NCI-H526 (cell line): ENCODE measurements at regions not wholly inside any gene's neighbourhood (a gene's known extent, or its start where the extent isn't known, plus 50 kb on each side); places are given as distances from the start of the nearest gene placed in this dataset.

Experiments used
- DNase-seq, 2 experiments: peaks; one replicate each; lab custom pipeline; 2025; lab: John Stamatoyannopoulos, UW

DNA sequence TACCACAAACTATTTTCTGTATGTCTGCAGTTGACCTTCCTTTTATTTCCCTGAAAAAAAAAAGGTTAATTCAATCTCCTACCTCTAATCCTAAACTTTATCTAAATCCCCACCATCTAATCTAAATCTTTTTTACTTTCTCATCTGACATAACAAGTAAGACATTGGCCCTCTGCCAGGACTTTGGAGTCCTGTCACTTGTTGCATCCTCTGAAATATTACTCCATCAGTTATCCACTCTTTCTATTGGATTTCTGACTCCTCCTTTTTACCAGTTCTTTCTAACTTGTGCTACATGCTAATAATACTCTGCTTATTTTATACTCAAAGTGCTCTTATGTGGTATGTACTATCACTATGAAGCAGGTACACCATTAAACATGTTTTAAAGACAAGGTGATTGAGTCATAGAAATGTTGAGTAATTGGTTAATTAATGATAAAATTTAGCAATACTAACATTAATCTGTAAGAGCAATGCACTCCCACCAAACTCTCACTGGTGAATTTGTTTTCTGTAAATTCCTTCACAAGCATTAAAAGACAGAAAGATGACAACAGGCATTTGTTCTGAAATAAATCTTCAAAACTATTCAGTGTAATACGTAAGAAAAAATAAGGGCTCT lies 914.2 kb upstream of the RAG2 start:
- DNase-seq, result no peak

DNA sequence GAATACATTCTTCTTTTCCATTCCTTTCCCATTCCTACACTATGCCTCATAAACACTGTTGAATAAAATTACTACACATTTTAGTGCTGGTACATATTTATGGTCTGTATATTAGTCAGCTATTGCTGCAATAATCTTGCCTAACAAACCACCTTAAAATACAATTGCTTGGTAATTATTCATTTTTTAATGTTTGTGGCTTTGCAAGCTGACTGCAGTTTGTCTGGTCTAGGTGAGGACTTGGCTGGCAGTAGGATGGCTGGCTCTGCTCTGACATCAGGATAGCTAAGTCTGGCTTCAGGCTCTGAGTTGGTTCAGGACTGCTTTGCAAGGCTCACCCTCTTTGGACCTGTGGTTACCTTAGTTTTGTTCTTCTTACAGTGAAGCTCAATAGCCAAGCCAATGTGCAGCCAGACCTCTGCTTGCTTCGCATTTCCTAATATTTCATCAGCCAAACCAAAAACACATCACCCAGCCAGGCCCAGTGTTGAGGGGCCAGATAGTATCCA lies 913.4 kb upstream of the RAG2 start:
- no peak for DNase-seq

DNA sequence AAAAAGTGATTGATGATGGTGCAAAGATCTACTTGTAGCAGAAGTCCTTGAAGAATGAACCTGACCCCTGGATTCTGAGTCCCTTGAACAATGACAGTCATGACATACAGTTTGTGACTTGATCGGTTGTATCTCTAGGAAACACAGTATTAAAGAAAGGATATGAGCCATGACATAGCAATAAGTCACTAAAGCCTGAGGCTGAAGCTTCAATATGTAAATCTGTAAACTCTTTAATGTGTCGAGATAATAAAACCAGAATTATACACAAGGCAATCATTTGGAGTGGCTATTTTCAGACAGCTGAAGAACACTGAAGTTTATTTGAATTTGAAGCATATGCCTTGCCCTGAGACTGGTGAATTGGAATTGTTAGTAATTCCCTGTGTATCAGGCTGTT lies 911.5 kb upstream of the RAG2 start:
- DNase-seq, result no peak

DNA sequence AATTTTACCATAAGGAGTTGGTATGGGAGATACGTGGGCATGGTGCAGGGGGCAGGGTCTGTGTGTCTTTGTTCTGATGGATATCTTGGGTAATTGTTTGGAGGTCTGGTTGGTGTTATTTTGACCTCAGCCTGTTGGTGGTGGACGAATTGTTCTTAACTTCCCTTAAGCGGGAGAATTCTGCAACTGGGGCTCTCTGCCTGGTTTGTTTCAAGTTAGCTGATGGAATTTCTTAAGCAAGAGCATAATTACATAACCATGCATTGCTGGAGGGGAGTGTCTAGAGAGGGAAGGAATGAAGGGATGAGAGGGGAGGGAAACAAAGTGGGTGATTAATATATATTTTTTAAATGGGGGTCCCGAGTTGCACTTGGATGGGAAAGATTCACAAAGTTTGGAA lies 908.5 kb upstream of the RAG2 start:
- no peak for DNase-seq

DNA sequence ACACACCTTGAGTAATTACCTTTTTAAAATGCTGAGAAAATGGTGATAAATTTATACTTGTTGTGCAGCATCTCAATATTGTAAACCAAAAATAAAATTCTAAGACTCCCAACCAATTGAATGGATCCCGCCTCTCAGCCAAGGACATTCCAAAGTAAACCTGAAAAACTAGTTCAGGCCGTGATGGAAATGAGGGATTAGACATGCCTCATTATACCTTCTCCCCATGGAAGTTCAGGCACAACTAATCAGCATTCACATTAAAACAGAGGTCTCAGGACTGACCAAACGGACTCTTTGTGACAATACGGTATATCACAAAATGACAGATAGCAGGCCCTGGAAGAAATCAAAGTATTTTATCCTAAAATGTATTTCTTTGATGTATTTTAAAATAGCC lies 907.4 kb upstream of the RAG2 start:
- peak; percentile 41 to 74 for DNase-seq

- no peak for DNase-seq
These were observed 906.9 kb upstream of the RAG2 start for GRCh38 chr11:37504921-37505320.

- DNase-seq, result no peak
These were observed 906.1 kb upstream of the RAG2 start for GRCh38 chr11:37504060-37504611.

- DNase-seq, result no peak
These were observed 905.5 kb upstream of the RAG2 start for GRCh38 chr11:37503411-37504059.

- no peak for DNase-seq
These were observed 904.2 kb upstream of the RAG2 start for GRCh38 chr11:37502202-37502601.

DNA sequence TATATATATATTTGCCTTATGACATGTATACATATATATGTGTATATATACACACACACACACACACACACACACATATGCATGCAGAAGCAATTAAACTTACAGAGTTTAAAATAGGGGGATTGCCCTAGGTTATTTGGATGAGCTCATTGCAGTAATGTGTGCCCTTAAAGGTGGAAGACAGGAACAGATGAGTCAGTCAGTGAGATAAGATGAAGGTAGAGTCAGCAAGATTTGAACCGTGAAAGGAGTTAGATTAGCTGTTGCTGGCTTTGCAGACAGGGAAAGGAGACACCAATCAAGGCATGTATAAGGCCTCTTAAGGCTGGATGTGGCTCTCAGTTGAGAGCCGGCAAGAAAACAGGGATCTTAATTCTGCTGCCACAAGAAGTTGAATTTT lies 902.4 kb upstream of the RAG2 start:
- no peak for DNase-seq

- no peak for DNase-seq
These were observed 899.3 kb upstream of the RAG2 start for GRCh38 chr11:37497326-37497725.

- DNase-seq, result no peak
These were observed 898.2 kb upstream of the RAG2 start for GRCh38 chr11:37496201-37496600.

- no peak for DNase-seq
These were observed 886.3 kb upstream of the RAG2 start for GRCh38 chr11:37484298-37484697.

GRCh38 chr11:37483761-37484160 lies 885.7 kb upstream of the RAG2 start:
- DNase-seq, result no peak

DNA sequence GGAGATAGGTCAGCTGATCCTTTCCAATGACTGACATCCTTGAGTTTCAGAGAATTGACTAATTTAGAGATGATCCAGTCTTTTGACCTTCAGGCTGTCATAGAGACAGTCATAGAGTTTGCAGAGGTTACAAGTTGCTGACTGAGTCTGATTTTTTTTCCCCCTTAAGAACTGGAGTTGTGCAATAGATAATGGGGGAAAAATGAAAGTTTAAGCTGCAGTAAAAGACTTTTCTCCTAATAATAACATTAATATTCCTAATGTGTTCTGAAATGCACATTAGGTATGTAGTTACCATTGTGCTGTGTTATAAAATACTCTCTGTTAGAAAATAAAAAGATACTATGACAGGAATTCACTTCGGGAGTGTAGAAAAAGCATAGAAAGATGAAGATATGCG lies 876.9 kb upstream of the RAG2 start:
- DNase-seq, result no peak

DNA sequence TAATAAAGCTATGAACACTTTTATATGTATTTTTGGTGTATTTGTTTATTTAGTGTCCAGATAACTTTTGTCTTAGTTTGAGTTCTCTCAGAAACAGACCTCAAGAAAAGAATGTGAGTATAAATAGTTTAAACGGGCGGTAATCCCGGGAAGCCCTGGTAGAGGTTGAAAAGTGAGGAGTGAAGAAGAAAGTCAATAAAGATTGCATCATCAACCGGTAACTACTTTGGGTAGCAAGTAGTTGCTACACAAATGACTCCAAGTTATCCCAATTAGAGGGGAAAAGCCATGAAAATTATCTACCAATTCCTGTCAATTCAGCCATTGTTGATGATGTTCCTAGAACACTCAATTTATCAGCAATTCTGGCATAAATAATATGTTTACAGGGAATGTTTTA lies 870.3 kb upstream of the RAG2 start:
- DNase-seq, result no peak

- DNase-seq, result no peak
These were observed 867.2 kb upstream of the RAG2 start for GRCh38 chr11:37465221-37465620.

DNA sequence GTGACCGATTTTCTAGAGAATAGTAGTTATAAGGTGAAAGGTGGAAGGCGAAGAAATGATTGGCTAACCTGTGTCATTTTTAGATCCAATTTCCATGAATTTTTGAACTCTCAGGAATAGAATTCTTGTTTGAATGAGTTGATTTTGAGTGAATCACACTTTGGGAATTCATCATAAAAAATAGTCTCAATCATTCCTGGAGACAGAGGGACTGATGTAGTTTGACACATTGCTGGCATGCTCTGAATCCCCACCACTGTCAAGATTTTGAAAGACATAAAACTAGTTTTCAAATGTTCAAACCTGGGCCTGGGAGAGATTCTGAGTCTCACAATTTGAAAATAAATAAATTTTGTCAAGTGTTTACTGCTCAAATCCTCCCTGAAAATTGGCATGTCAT lies 861.4 kb upstream of the RAG2 start:
- DNase-seq, result no peak

- no peak for DNase-seq
These were observed 858.7 kb upstream of the RAG2 start for GRCh38 chr11:37456746-37457145.

- no peak for DNase-seq
These were observed 853.9 kb upstream of the RAG2 start for GRCh38 chr11:37451903-37452302.

DNA sequence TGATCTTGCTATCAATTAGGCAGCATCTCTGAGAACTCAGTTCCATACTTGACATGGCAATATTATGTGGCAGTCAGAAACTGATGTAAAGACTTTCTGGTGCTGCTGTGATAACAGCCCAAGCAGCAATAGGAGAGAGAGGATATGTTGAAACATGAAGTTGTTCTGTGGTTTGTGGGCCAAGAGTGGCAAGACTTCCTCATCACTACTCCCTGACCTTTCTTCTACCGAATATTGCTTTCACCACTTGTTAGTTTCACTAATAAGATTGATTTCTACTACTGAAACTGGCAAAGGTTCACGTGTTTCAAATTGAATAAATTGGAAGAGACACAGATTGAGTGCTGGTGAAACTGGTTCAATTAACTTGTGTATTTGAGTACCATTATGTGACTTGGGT lies 852.6 kb upstream of the RAG2 start:
- DNase-seq, result no peak

- DNase-seq, result peak; percentile 22 to 81
These were observed 851.1 kb upstream of the RAG2 start for GRCh38 chr11:37449146-37449545.

DNA sequence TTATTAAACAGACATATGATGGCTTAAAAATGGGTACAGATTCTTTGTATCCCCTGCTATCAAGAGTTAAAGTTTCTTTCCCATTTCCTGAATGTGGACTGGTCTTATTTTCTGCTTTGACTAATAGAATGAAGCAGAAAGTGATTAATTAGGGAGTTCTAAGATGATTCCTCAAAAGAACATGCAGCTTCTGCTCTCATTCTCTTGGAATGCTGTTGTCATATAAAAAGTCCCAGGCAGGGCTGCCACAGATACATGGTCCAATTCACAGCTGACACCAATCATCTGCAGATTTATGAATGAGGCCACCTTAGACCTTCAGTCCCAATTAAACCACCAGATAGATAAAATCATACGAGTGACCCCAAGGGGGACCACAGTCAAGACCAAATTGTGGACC lies 844.5 kb upstream of the RAG2 start:
- DNase-seq, result no peak
